Fibroblast of the aortic adventitia (primary cell): ENCODE measurements at regions not wholly inside any gene's neighbourhood (a gene's known extent, or its start where the extent isn't known, plus 50 kb on each side); places are given as distances from the start of the nearest gene placed in this dataset.
A peak's percentile ranks its signal among the peaks of the same experiment; 100 is the strongest.

Experiments used
- DNase-seq: peaks from one replicate; pipeline ENCODE4 v3.0.0-alpha.2; 2010; ENCODE audit warnings: low read depth
- H3K4me3 ChIP-seq: 2 replicates; pipeline ENCODE4 v1.5.1; 2011; ENCODE audit warnings: low read depth, mild to moderate bottlenecking, control low read depth, low read length, moderate library complexity
- CTCF ChIP-seq: IDR thresholded peaks from 2 replicates; pipeline ENCODE4 v1.5.1; 2011; ENCODE audit warnings: mild to moderate bottlenecking, low read length, control low read depth, inconsistent platforms; ENCODE audit not compliant: insufficient read depth

GRCh38 chr15:81536356-81536755 is 162.3 kb upstream of the TMC3 start:
- no peak for TF ChIP-seq CTCF
- DNase-seq = no peak

GRCh38 chr15:81534124-81534523 is 160.1 kb upstream of the TMC3 start:
- no peak for DNase-seq
- no peak for TF ChIP-seq CTCF
- H3K4me3 ChIP-seq = no peak overlapping the region

More at GRCh38 chr15:81536356-81536755, 162.3 kb upstream of the TMC3 start:
- no peak overlapping the region for H3K4me3 ChIP-seq

- TF ChIP-seq CTCF = no peak
- H3K4me3 ChIP-seq = no peak overlapping the region
- DNase-seq = peak; percentile 14
Observed at GRCh38 chr15:81532001-81532400, 158.0 kb upstream of the TMC3 start.

GRCh38 chr15:81531109-81531592 is 157.1 kb upstream of the TMC3 start:
- no peak for TF ChIP-seq CTCF
- peak; percentile 84 for DNase-seq

GRCh38 chr15:81530271-81530691 is 156.3 kb upstream of the TMC3 start:
- no peak overlapping the region for H3K4me3 ChIP-seq
- TF ChIP-seq CTCF = no peak
- DNase-seq = peak; percentile 43

More at GRCh38 chr15:81531109-81531592, 157.1 kb upstream of the TMC3 start:
- H3K4me3 ChIP-seq = no peak overlapping the region

GRCh38 chr15:81529481-81529880 is 155.5 kb upstream of the TMC3 start:
- TF ChIP-seq CTCF = no peak
- H3K4me3 ChIP-seq = no peak overlapping the region
- peak; percentile 54 for DNase-seq

GRCh38 chr15:81526029-81526428 is 152.0 kb upstream of the TMC3 start:
- no peak overlapping the region for H3K4me3 ChIP-seq
- no peak for DNase-seq
- TF ChIP-seq CTCF = no peak
